ENCODE measurements at regions not wholly inside any gene's neighbourhood (a gene's known extent, or its start where the extent isn't known, plus 50 kb on each side); places are given as distances from the start of the nearest gene placed in this dataset.

DNA sequence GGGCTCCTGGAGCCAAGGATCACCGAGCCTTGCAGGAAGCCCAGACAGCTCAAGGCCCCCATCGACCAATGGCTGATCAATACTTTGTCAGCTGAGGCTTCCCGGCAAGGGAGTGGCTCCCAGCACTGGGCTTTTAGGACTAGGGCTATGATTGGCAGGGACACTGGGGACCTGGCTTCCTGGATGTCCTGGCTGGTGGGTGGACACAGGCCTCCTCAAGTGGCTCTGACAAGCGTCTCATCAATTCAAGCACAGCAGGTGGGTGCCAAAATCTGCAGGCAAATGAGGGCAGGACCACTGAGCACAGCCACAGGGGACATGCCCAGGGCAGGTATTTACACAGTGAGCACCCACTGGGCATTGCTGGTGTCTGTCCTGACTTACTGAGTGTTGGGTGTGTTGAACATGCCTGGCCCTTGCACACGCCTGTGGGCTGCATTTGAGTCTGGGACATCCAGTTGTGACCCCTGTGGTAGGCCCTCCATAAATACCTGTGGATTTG is 420.1 kb upstream of the SULF2 start:
- ATAC-seq: no peak; the same call in 2 of the 3 replicates
- Histone ChIP-seq H3K27ac (ENCODE audit: extremely low read length, insufficient read depth, low read length) (no peak overlapping the region), H3K79me2 (ENCODE audit: insufficient read depth, low read length) (no peaks in the 10 kb centered on the region), H3K36me3 (replicated peaks in 1 of 2; ENCODE audit: control insufficient read depth in 1 of 2, insufficient read depth in 2 of 2, low read length in 2 of 2) (no peaks in the 10 kb centered on the region), H3K27me3 (ENCODE audit: control insufficient read depth in 1 of 2, insufficient read depth in 2 of 2, low read length in 2 of 2) (peaks cover 9 to 45% of the 10 kb centered on the region in 2 experiments; a peak in 4 of 5 replicates), H3K4me2 (ENCODE audit: low read depth, low read length) (no peak overlapping the region), H2AFZ (ENCODE audit: low read length) (no peak overlapping the region), H3K4me1 (ENCODE audit: insufficient read depth, low read length) (peaks cover 7% of the 10 kb centered on the region), H4K20me1 (ENCODE audit: insufficient read depth, low read length) (no peaks in the 10 kb centered on the region), H3K9me3 (ENCODE audit: low read length) (no peaks in the 10 kb centered on the region), H3K9ac (ENCODE audit: insufficient read depth, low read depth, low read length) (no peak overlapping the region), H3K4me3 (replicated peaks in 1 of 3; ENCODE audit: insufficient read depth in 1 of 3, low read depth in 2 of 3, low read length in 3 of 3) (no peak overlapping the region)
- ChIA-PET CTCF (ENCODE audit: low intra/inter-chr PET ratio, low total read pairs) (no interaction called here), POLR2A (no interaction called here)
- 20% methylated on average over 1 of the region's 5 CpGs for WGBS (ENCODE audit: low lambda C conversion rate)
- BruUV-seq (replicated peaks): no TSS peak
- in situ Hi-C loops (cut with HindIII; ENCODE audit: extremely low pct_ligation_motif_present, low pct_unique_long_range_greater_than_20kb): no loop called here
- intact Hi-C loops (cut with micrococcal nuclease; ENCODE audit: unreplicated experiment): no loop called here
- TF ChIP-seq MZF1 (CRISPR knock-in tag; IDR thresholded peaks at IDR 0.05; ENCODE audit: borderline replicate concordance) (no peak), ZNF776 (CRISPR knock-in tag; IDR thresholded peaks at IDR 0.05) (peak; percentile 23; the same call in 1 of the 2 replicates), ZNF883 (CRISPR knock-in tag; IDR thresholded peaks at IDR 0.05; ENCODE audit: not compliant biosample characterization) (peak; percentile 11)
- no peak for FAIRE-seq
- DNase-seq (ENCODE audit: low spot score): no peak

DNA sequence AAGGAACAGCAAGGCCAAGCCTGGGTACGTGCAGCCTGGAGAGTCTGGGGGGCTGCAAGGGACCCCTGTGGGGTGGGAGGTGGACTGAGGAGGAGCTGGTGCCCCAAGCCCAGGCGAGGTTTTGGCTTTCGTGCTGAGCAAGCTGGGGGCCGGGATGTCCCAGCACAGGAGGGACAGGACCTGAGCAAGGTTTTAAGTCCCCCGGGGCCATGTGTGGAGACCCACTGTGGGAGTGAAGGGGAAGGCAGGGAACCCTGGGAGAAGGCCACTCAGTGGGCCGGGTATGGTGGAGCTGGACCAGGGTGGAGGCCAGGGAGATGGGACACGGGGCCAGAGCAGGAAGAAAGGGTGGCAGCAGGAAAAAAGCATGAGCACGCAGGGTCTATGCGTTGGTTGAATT is 419.2 kb upstream of the SULF2 start:
- H3K4me1 ChIP-seq (ENCODE audit: insufficient read depth, low read length): peaks cover 7% of the 10 kb centered on the region
- H2AFZ ChIP-seq (ENCODE audit: low read length): no peak overlapping the region
- H3K9ac ChIP-seq (ENCODE audit: insufficient read depth, low read depth, low read length): no peak overlapping the region
- H3K79me2 ChIP-seq (ENCODE audit: insufficient read depth, low read length): no peaks in the 10 kb centered on the region
- in situ Hi-C loops (cut with HindIII; ENCODE audit: extremely low pct_ligation_motif_present, low pct_unique_long_range_greater_than_20kb) (no loop called here), intact Hi-C loops (cut with micrococcal nuclease; ENCODE audit: unreplicated experiment) (no loop called here)
- CTCF ChIA-PET (ENCODE audit: low intra/inter-chr PET ratio, low total read pairs): no interaction called here
- no peak for FAIRE-seq
- ATAC-seq: no peak
- no peaks in the 10 kb centered on the region for H4K20me1 ChIP-seq (ENCODE audit: insufficient read depth, low read length)
- no peaks in the 10 kb centered on the region for H3K36me3 ChIP-seq (replicated peaks in 1 of 2; ENCODE audit: control insufficient read depth in 1 of 2, insufficient read depth in 2 of 2, low read length in 2 of 2)
- TF ChIP-seq, protein P1, sequence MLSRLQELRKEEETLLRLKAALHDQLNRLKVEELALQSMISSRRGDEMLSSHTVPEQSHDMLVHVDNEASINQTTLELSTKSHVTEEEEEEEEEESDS (CRISPR knock-in tag; IDR thresholded peaks at IDR 0.05; ENCODE audit: borderline replicate concordance): no peak
- TF ChIP-seq AKAP8 (CRISPR knock-in tag; IDR thresholded peaks at IDR 0.05): no peak
- no peak for TF ChIP-seq SOX5 (CRISPR knock-in tag; IDR thresholded peaks at IDR 0.05; ENCODE audit: borderline replicate concordance)
- TF ChIP-seq HNRNPLL (IDR thresholded peaks at IDR 0.05; ENCODE audit: low read depth, low read length, poor library complexity, severe bottlenecking): no peak
- no peak for TF ChIP-seq GRHL1 (CRISPR knock-in tag; conservative IDR thresholded peaks at IDR 0.05)
- H3K4me3 ChIP-seq (replicated peaks in 1 of 3; ENCODE audit: insufficient read depth in 1 of 3, low read depth in 2 of 3, low read length in 3 of 3): no peak overlapping the region
- H3K9me3 ChIP-seq (ENCODE audit: low read length): no peaks in the 10 kb centered on the region
- peaks cover 9 to 42% of the 10 kb centered on the region in 2 experiments; a peak in 3 of 5 replicates for H3K27me3 ChIP-seq (ENCODE audit: control insufficient read depth in 1 of 2, insufficient read depth in 2 of 2, low read length in 2 of 2)
- no TSS peak for BruUV-seq (replicated peaks)
- POLR2A ChIA-PET: no interaction called here
- 30% methylated on average over 9 of the region's 9 CpGs for WGBS (ENCODE audit: low lambda C conversion rate)
- DNase-seq (ENCODE audit: low spot score): no peak
- no peak overlapping the region for H3K4me2 ChIP-seq (ENCODE audit: low read depth, low read length)
- H3K27ac ChIP-seq (ENCODE audit: extremely low read length, insufficient read depth, low read length): no peak overlapping the region
